ENCODE measurements at regions not wholly inside any gene's neighbourhood (a gene's known extent, or its start where the extent isn't known, plus 50 kb on each side); places are given as distances from the start of the nearest gene placed in this dataset.

DNA sequence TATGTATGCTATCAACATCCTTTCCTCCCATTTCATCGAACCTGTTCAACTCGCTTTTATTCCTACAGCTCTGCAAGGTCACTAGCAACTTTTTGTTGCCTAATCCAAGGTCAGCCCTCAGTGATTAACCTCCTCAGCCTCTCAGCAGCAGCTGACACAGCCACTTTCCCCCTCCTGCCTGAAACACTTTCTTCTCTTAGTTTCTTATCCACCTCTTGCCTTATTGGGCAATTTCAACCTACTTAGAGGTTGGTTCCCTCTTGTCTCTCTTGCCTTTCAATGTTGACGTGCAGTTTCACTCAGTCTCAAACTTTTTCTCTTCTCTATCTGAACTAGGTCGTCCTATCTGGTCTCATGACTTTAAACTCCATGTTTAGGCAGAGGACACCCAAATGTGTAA, 156.3 kb downstream of the C1orf94 start:
- CTCF ChIA-PET, result no interaction called here
- Histone ChIP-seq H4K20me1 (ENCODE audit: control insufficient read depth, insufficient read depth, low read length, poor library complexity, severe bottlenecking) (no peaks in the 10 kb centered on the region), H3K36me3 (replicated peaks in 1 of 2; ENCODE audit: control extremely low read depth in 1 of 2, control insufficient read depth in 1 of 2, extremely low read depth in 1 of 2, insufficient read depth in 2 of 2, low read length in 1 of 2) (no peaks in the 10 kb centered on the region), H3K9me3 (ENCODE audit: control extremely low read depth in 1 of 3, control insufficient read depth in 2 of 3, insufficient read depth in 1 of 3, low read length in 2 of 3) (peaks cover 0 to 4% (median 0%) of the 10 kb centered on the region in 3 donors), H3K4me3 (ENCODE audit: control extremely low read depth in 1 of 5, extremely low read depth in 1 of 5, insufficient read depth in 1 of 5, low read depth in 2 of 5, low read length in 4 of 5) (no peak overlapping the region), H3K27me3 (replicated peaks in 1 of 4; ENCODE audit: control extremely low read depth in 1 of 4, control insufficient read depth in 3 of 4, insufficient read depth in 4 of 4, low read length in 3 of 4) (no peaks in the 10 kb centered on the region), H3K27ac (ENCODE audit: low read length in 2 of 2) (no peak overlapping the region), H3K4me1 (ENCODE audit: control insufficient read depth in 2 of 2, insufficient read depth in 2 of 2, low read length in 2 of 2) (no peaks in the 10 kb centered on the region), H2AFZ (ENCODE audit: insufficient read depth, low read depth, low read length, poor library complexity, severe bottlenecking) (no peak overlapping the region), H3K4me2 (replicated peaks; ENCODE audit: low read depth, low read length, poor library complexity, severe bottlenecking) (no peak overlapping the region), H3K9ac (ENCODE audit: low read length) (no peak overlapping the region), H3K79me2 (ENCODE audit: control insufficient read depth, insufficient read depth, low read length) (no peaks in the 10 kb centered on the region)
- WGBS (ENCODE audit: insufficient coverage), result 50% methylated on average over 3 of the region's 4 CpGs
- ATAC-seq (ENCODE audit: low read depth) (no peak), DNase-seq (no peak)
- intact Hi-C loops (cut with micrococcal nuclease), result no loop called here
- POLR2A ChIA-PET, result no interaction called here
- H3K4me3 Mint-ChIP-seq, result no peak overlapping the region
- peaks cover 4% of the 10 kb centered on the region for H3K27me3 Mint-ChIP-seq
- no peak overlapping the region for H3K27ac Mint-ChIP-seq
- H3K9me3 Mint-ChIP-seq (ENCODE audit: insufficient read depth), result no peaks in the 10 kb centered on the region
- no peak for TF ChIP-seq EZH2 (IDR thresholded peaks at IDR 0.05; ENCODE audit: borderline replicate concordance, insufficient read depth, low read depth, low read length, poor library complexity, severe bottlenecking)
- TF ChIP-seq, protein P1, sequence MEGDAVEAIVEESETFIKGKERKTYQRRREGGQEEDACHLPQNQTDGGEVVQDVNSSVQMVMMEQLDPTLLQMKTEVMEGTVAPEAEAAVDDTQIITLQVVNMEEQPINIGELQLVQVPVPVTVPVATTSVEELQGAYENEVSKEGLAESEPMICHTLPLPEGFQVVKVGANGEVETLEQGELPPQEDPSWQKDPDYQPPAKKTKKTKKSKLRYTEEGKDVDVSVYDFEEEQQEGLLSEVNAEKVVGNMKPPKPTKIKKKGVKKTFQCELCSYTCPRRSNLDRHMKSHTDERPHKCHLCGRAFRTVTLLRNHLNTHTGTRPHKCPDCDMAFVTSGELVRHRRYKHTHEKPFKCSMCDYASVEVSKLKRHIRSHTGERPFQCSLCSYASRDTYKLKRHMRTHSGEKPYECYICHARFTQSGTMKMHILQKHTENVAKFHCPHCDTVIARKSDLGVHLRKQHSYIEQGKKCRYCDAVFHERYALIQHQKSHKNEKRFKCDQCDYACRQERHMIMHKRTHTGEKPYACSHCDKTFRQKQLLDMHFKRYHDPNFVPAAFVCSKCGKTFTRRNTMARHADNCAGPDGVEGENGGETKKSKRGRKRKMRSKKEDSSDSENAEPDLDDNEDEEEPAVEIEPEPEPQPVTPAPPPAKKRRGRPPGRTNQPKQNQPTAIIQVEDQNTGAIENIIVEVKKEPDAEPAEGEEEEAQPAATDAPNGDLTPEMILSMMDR (IDR thresholded peaks at IDR 0.05), result no peak
- H3K4me1 Mint-ChIP-seq, result no peaks in the 10 kb centered on the region

DNA sequence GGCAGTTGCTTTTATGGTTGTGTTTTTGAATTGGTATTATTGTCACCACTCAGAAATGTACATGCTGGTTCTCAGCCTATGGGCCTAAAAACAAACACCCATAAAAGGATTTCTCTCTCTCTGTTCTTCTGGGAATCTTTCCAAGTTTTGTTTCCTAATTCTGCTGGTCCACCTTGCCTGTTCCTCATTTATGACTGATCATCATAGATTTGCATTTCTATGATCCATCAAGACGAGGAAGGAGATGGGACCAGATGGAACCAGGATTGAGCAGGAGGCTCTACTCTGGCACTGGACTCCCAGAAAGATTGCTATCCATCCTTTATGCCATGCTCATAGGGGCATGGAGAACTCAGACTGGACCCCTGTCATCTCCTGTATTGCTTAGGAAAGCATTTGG, 162.2 kb downstream of the C1orf94 start:
- ChIA-PET CTCF (no interaction called here), POLR2A (no interaction called here)
- WGBS (ENCODE audit: insufficient coverage), result 67% methylated on average over 1 of the region's 1 CpG
- Histone ChIP-seq H3K27ac (ENCODE audit: low read length in 2 of 2) (no peak overlapping the region), H3K9me3 (ENCODE audit: control extremely low read depth in 1 of 3, control insufficient read depth in 2 of 3, insufficient read depth in 1 of 3, low read length in 2 of 3) (no peaks in the 10 kb centered on the region), H3K27me3 (replicated peaks in 1 of 4; ENCODE audit: control extremely low read depth in 1 of 4, control insufficient read depth in 3 of 4, insufficient read depth in 4 of 4, low read length in 3 of 4) (no peaks in the 10 kb centered on the region), H2AFZ (ENCODE audit: insufficient read depth, low read depth, low read length, poor library complexity, severe bottlenecking) (no peak overlapping the region), H3K9ac (ENCODE audit: low read length) (no peak overlapping the region), H3K79me2 (ENCODE audit: control insufficient read depth, insufficient read depth, low read length) (no peaks in the 10 kb centered on the region), H3K36me3 (replicated peaks in 1 of 2; ENCODE audit: control extremely low read depth in 1 of 2, control insufficient read depth in 1 of 2, extremely low read depth in 1 of 2, insufficient read depth in 2 of 2, low read length in 1 of 2) (no peaks in the 10 kb centered on the region), H3K4me2 (replicated peaks; ENCODE audit: low read depth, low read length, poor library complexity, severe bottlenecking) (no peak overlapping the region), H3K4me3 (ENCODE audit: control extremely low read depth in 1 of 5, extremely low read depth in 1 of 5, insufficient read depth in 1 of 5, low read depth in 2 of 5, low read length in 4 of 5) (no peak overlapping the region), H4K20me1 (ENCODE audit: control insufficient read depth, insufficient read depth, low read length, poor library complexity, severe bottlenecking) (no peaks in the 10 kb centered on the region), H3K4me1 (ENCODE audit: control insufficient read depth in 2 of 2, insufficient read depth in 2 of 2, low read length in 2 of 2) (no peaks in the 10 kb centered on the region)
- ATAC-seq (ENCODE audit: low read depth) (no peak), DNase-seq (no peak)
- Mint-ChIP-seq H3K27ac (no peak overlapping the region), H3K9me3 (ENCODE audit: insufficient read depth) (no peaks in the 10 kb centered on the region), H3K4me3 (no peak overlapping the region), H3K4me1 (no peaks in the 10 kb centered on the region), H3K27me3 (peaks cover 8% of the 10 kb centered on the region)
- TF ChIP-seq, protein P1 (IDR thresholded peaks at IDR 0.05), result no peak
- TF ChIP-seq EZH2 (IDR thresholded peaks at IDR 0.05; ENCODE audit: borderline replicate concordance, insufficient read depth, low read depth, low read length, poor library complexity, severe bottlenecking), result no peak
- intact Hi-C loops (cut with micrococcal nuclease), result no loop called here

Measured in B cell (primary cell).